HL-60/S4 treated with phorbol 12-myristate 13-acetate at 8.2 ng/mL for 4 days and 3 days (cell line): ENCODE measurements at regions not wholly inside any gene's neighbourhood (a gene's known extent, or its start where the extent isn't known, plus 50 kb on each side); places are given as distances from the start of the nearest gene placed in this dataset.
"Not testable (repeated sequence)": the region's sequence is repeated elsewhere in the genome, so short reads cannot be mapped to it uniquely, and the experiment has no call there.

Source experiments
- in situ Hi-C: fragments of 300-500 bp; cut with MboI; formaldehyde crosslinking; loops from 2 replicates; pipeline ENCODE4 v1.15.0; 2022; ENCODE audit warnings: low sequenced_read_pairs

DNA sequence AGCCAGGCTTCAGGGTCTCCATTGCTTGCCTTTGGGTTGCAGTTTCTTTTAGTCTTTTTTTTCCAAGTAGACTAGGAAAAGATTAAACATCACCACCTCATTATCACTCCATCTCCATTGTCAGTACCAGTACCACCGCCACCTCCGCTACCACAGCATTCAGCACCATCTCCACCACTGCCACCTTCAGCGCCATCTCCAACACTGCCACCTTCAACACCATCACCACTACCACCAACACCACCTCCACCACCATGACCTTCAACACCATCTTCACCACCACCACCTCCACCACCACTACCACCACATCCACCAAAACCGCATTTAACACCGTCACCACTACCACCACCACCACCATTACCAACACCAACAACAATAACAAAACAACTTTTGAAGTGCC, 141.5 kb upstream of the MPHOSPH6 start:
- in situ Hi-C loops = no loop called here

DNA sequence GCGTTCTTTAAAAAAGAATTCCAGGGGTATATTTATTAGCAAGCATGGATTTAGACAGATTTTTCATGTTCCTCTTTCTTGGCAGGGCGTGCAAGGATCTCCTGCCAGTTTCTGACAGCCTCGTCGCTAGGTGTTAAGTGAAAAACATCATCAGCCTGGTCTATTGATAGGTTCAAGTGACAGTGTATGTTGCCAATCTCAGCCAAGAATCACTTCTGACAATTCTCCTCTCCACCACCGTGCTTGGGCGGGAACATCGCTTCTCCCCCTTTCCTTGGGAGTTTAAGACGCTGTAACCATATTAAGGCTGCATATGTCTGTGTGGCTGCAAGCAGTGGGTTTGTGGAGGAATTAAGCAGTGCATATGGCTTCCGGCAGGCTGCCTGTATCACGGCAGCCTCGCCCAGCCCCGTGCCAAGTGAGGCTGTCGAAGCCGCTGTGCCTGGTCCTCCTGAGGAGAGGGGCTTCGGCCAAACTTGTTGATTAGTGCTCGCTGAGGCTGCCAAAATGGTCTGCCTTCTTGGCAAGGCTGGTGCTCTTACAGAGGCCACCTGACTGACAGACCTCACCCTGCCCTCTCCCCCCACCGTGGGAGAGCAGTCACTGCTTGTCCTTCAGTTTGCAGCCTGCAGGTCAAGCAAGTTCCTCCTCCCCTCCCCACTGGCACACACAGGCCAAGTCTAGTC, 132.2 kb upstream of the MPHOSPH6 start:
- in situ Hi-C loops = no loop called here

- in situ Hi-C loops = no loop called here
Observed at GRCh38 chr16:82301146-82301755, 131.2 kb upstream of the MPHOSPH6 start.

- in situ Hi-C loops = no loop called here
Observed at GRCh38 chr16:82300374-82300951, 130.4 kb upstream of the MPHOSPH6 start.

DNA sequence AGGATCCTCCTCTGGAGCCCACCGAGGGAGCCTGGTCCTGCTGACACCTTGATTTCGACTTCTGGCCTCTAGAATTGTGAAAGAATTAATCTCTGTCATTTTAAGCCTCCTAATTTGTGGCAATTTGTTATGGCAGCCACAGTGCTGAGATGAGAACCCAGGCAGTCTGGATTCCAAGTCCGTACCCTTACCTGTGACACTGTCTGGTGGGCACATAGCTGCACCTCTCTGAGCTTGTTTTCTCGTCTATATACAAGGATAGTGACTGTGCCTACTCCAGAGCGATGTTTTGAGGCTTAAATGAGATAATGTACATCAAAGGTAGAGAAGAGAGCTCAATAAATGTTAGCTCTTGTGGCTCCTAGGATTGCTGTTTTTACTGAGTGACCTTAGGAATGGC, 128.4 kb upstream of the MPHOSPH6 start:
- in situ Hi-C loops = no loop called here

GRCh38 chr16:82295290-82296201, 125.5 kb upstream of the MPHOSPH6 start:
- in situ Hi-C loops = no loop called here

GRCh38 chr16:82293671-82294070, 123.6 kb upstream of the MPHOSPH6 start:
- in situ Hi-C loops = no loop called here

- in situ Hi-C loops = no loop called here
Observed at GRCh38 chr16:82287937-82288336, 117.9 kb upstream of the MPHOSPH6 start.

DNA sequence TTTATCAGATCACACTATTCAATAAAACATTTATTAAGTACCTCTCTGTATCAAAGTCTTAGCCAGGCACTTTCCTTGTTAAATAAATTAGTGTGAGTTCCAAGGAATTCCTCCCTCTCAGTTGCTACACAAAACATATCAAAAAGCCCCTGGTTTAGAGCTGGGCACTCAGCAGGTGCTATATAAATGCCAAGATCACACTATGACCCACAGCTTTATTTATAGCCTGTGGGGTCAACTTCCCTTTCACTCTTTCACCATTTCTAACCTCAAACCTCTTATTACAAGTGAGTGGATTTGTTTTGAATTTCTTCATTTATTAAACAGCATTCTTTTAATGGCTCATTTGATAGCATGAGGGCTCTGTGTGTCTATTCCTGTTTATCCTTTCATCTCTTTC, 112.6 kb upstream of the MPHOSPH6 start:
- in situ Hi-C loops = no loop called here

DNA sequence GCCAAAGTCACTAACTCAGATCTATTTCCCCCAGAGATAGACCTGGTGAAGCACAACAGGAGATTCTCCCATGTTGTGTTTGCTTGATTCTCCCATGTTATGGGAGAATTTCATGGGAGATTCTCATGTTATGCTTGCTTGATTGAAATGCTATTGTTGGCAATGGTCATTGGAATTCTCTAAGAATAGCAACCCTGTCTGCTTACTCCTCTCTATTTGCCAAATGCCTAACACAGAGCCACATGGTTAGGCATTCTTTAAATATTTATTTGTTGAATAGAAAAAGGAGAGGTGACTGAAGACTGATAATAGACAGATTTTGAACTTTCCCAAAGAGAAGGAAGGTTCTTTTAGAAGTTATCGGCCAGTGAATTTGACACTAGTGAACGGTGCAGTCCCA, 111.5 kb upstream of the MPHOSPH6 start:
- in situ Hi-C loops = no loop called here

GRCh38 chr16:82280867-82281266, 110.8 kb upstream of the MPHOSPH6 start:
- in situ Hi-C loops = no loop called here

DNA sequence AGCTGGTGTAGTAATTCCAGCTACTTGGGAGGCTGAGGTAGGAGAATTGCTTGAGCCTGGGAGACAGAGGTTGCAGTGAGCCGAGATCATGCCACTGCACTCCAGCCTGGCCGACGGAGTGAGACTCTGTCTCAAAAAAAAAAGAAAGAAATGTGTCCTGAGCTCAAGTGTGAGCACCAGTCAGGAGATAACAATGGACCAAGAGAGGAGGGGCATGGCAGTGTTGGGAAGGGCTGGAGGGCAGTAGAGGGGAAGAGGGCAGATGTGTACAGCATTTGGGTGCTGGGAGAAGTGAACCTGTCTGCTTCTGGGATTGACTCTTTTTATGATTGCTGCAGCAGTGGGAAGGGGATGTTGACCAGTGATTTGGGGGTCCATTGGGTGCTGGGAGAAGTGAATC, 105.3 kb upstream of the MPHOSPH6 start:
- in situ Hi-C loops = not testable (repeated sequence)

- in situ Hi-C loops = loop anchor here (25.0 kb wide), 1 partner anchor 941 kb away; no protein-coding TSS in a partner anchor
Observed at GRCh38 chr16:82271636-82272035, 101.6 kb upstream of the MPHOSPH6 start.

GRCh38 chr16:82267675-82268074, 97.7 kb upstream of the MPHOSPH6 start:
- in situ Hi-C loops = loop anchor here (25.0 kb wide), 1 partner anchor 945 kb away; no protein-coding TSS in a partner anchor

DNA sequence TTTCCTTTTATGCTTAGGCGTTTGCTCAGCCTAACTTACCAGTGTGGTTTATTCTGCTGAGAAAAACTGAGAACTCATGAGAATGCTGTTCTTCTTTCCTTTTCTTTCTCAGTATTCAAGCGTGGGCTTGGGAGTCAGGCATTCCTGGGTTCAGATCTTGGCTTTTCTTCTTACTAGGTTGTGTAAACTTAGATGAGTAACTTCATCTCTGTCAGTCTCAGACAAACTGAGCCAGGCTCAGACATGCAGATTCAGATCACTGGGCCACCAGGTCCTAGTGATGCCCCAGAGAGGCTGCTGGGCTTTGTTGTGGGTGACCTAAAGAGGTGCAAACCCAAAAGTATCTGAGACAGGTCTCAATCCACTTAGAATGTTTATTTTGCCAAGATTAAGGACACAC, 95.8 kb upstream of the MPHOSPH6 start:
- in situ Hi-C loops = loop anchor here (25.0 kb wide), 1 partner anchor 946 kb away; no protein-coding TSS in a partner anchor

DNA sequence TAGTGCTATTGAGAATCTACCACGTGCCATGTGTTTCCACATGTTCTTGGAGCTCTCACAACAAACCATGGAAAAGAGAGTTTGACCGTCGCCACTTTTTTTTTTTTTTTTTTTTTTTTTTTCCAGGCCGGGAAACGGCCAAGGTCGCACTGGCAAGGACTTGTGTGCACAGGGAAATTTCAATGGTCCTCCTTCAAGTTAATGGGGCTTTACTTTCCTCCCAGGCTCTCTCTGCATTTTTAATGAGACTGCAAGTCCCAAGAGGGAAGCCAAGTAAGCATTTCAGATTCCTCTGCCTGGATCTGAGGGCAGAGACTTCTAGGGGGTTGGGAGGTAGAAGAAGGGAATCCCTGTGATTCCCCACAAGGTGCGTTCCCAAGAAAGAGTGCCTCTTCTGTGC, 94.7 kb upstream of the MPHOSPH6 start:
- in situ Hi-C loops = loop anchor here (25.0 kb wide), 1 partner anchor 948 kb away; no protein-coding TSS in a partner anchor

DNA sequence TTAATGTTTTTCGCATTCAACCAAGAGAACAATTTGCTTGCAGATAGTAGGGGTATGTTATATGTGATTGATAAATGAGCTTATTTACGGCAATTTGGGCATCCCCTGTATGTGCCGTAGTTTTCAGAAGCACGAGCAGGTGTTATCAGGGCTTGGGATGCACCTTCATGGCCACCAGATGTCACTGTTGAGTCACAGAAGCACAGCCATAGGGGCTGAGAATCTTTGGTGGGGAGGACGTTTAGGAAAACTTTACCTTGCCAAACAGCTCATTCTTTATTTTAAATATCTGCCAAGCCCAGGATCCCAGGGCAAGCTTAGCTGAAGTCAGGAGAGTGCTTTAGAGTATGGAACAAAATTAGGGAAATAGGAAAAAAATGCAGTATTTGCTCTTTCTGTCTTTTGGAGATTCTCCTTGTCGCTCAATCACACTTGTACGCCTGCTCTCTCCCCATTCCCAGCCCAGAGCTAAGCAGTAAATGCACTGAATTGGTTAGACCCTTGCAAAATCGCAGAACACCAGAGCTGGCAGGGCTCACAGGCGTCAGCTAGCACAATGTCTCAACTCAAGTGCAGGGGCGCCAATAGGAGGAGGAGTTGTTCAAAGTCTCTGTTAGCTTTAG, 93.6 kb upstream of the MPHOSPH6 start:
- in situ Hi-C loops = loop anchor here (25.0 kb wide), 1 partner anchor 949 kb away; no protein-coding TSS in a partner anchor

- in situ Hi-C loops = loop anchor here (25.0 kb wide), 1 partner anchor 950 kb away; no protein-coding TSS in a partner anchor
Observed at GRCh38 chr16:82262244-82262643, 92.2 kb upstream of the MPHOSPH6 start.

DNA sequence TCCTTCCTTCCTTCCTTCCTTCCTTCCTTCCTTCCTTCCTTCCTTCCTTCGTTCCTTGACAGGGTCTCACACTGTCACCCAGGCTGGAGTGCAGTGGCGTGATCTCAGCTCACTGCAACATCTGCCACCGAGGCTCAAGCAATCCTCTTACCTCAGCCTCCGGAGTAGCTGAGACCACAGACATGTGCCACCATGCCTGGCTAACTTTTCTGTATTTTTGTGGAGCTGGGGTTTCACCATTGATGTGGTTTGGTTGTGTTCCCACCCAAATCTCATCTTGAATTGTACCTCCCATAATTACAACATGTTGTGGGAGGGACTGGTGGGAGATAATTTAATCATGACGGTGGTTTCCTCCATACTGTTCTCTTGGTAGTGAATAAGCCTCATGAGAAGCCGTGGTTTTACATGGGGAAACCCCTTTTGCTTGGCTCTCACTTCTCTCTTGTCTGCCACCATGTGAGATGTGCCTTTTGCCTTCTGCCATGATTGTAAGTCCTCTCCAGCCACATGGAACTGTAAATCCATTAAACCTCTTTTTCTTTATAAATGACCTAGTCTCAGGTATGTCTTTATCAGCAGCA, 90.3 kb upstream of the MPHOSPH6 start:
- in situ Hi-C loops = loop anchor here (25.0 kb wide), 1 partner anchor 952 kb away; no protein-coding TSS in a partner anchor

DNA sequence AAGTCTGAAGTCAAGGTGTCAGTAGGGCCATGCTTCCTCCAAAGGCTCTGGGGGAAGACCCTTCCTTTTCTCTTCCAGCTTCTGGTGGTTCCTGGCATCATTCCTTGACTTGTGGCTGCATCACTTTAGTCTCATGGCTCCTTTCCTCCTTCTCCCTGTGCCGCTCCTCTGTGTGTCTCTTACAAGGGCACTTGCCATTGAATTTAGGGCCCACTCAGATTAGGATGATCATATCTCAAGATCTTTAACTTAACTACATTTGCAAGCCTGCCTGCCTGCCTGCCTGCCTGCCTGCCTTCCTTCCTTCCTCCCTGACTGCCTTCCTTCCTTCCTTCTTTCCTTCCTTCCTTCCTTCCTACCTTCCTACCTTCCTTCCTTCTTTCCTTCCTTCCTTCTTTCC, 89.7 kb upstream of the MPHOSPH6 start:
- in situ Hi-C loops = loop anchor here (25.0 kb wide), 1 partner anchor 953 kb away; no protein-coding TSS in a partner anchor
